SK-N-SH treated with all-trans-retinoic acid at 6 μM for 48 hours (cell line): ENCODE measurements at regions not wholly inside any gene's neighbourhood (a gene's known extent, or its start where the extent isn't known, plus 50 kb on each side); places are given as distances from the start of the nearest gene placed in this dataset.
"Not testable (repeated sequence)": the region's sequence is repeated elsewhere in the genome, so short reads cannot be mapped to it uniquely, and the experiment has no call there.

Experiments
- ATAC-seq: fragments of 200-7000 bp; cut with Tn5 transposase; 3 replicates; pipeline ENCODE4 v1.9.1; 2020; ENCODE audit warnings: mild to moderate bottlenecking, moderate library complexity
- BACH2 ChIP-seq: fragments of 250-450 bp; sonication (Bioruptor Pico); IDR thresholded peaks from 2 replicates; pipeline ENCODE4 v1.9.0; 2021; ENCODE audit warnings: mild to moderate bottlenecking, borderline replicate concordance
- CSDC2 ChIP-seq: fragments of 250-450 bp; sonication (Bioruptor Pico); IDR thresholded peaks from 2 replicates; pipeline ENCODE4 v1.5.0; 2020; ENCODE audit warnings: mild to moderate bottlenecking, moderate library complexity
- CSRNP3 ChIP-seq: fragments of 250-450 bp; sonication (Bioruptor Pico); IDR thresholded peaks from 2 replicates; pipeline ENCODE4 v1.5.1; 2021; ENCODE audit warnings: mild to moderate bottlenecking, moderate library complexity
- GLIS3 ChIP-seq: fragments of 250-450 bp; sonication (Bioruptor Pico); IDR thresholded peaks from 2 replicates; pipeline ENCODE4 v1.5.0; 2020; ENCODE audit warnings: mild to moderate bottlenecking, moderate library complexity
- ISL1 ChIP-seq: fragments of 250-450 bp; sonication (Bioruptor Pico); IDR thresholded peaks from 2 replicates; pipeline ENCODE4 v2.1.2; 2022; ENCODE audit warnings: mild to moderate bottlenecking, moderate library complexity
- OSR1 ChIP-seq: fragments of 250-450 bp; sonication (Bioruptor Pico); IDR thresholded peaks from 2 replicates; pipeline ENCODE4 v1.8.0; 2022; ENCODE audit warnings: moderate library complexity, mild to moderate bottlenecking, inconsistent platforms
- PATZ1 ChIP-seq: fragments of 250-450 bp; sonication (Bioruptor Pico); IDR thresholded peaks from 2 replicates; pipeline ENCODE4 v1.8.0; 2020; ENCODE audit warnings: mild to moderate bottlenecking, moderate library complexity, borderline replicate concordance
- POU6F1 ChIP-seq: fragments of 250-450 bp; sonication (Bioruptor Pico); IDR thresholded peaks from 2 replicates; pipeline ENCODE4 v1.8.0; 2021; ENCODE audit warnings: low read depth, mild to moderate bottlenecking, moderate library complexity, borderline replicate concordance
- RARB ChIP-seq: fragments of 250-450 bp; sonication (Bioruptor Pico); IDR thresholded peaks from 2 replicates; pipeline ENCODE4 v1.8.0; 2021; ENCODE audit warnings: mild to moderate bottlenecking, moderate library complexity
- SNAI2 ChIP-seq: fragments of 250-450 bp; sonication (Bioruptor Pico); IDR thresholded peaks from 2 replicates; pipeline ENCODE4 v1.5.0; 2020; ENCODE audit warnings: mild to moderate bottlenecking, moderate library complexity
- TCF4 ChIP-seq: fragments of 250-450 bp; sonication (Bioruptor Pico); IDR thresholded peaks from 2 replicates; pipeline ENCODE4 v1.8.0; 2021; ENCODE audit warnings: mild to moderate bottlenecking, moderate library complexity, borderline replicate concordance
- TOX ChIP-seq: fragments of 250-450 bp; sonication (Bioruptor Pico); IDR thresholded peaks from 2 replicates; pipeline ENCODE4 v1.8.0; 2021; ENCODE audit warnings: mild to moderate bottlenecking, moderate library complexity, borderline replicate concordance
- TSHZ2 ChIP-seq: fragments of 250-450 bp; sonication (Bioruptor Pico); IDR thresholded peaks from 2 replicates; pipeline ENCODE4 v1.5.0; 2020; ENCODE audit warnings: mild to moderate bottlenecking, moderate library complexity
- ZC3H10 ChIP-seq: fragments of 250-450 bp; sonication (Bioruptor Pico); IDR thresholded peaks from 2 replicates; pipeline ENCODE4 v1.5.1; 2021; ENCODE audit warnings: mild to moderate bottlenecking, moderate library complexity
- ZFP3 ChIP-seq: fragments of 250-450 bp; sonication (Bioruptor Pico); IDR thresholded peaks from 2 replicates; pipeline ENCODE4 v1.5.0; 2020; ENCODE audit warnings: mild to moderate bottlenecking, moderate library complexity
- ZFP30 ChIP-seq: fragments of 450-650 bp; formaldehyde crosslinking; IDR thresholded peaks from 2 replicates; pipeline ENCODE4 v1.5.0; 2022; ENCODE audit warnings: mild to moderate bottlenecking, moderate library complexity
- ZNF565 ChIP-seq: fragments of 450-650 bp; formaldehyde crosslinking; conservative IDR thresholded peaks from 2 replicates; pipeline ENCODE4 v1.5.0; 2020; ENCODE audit warnings: low read depth, mild to moderate bottlenecking, moderate library complexity
- ZNF8 ChIP-seq: fragments of 450-650 bp; formaldehyde crosslinking; IDR thresholded peaks from 2 replicates; pipeline ENCODE4 v1.5.0; 2020; ENCODE audit warnings: mild to moderate bottlenecking, moderate library complexity

- TF ChIP-seq PATZ1 (CRISPR knock-in tag) = no peak
- TF ChIP-seq, all 23 proteins: peak for 0
Measured at GRCh38 chr6:112603726-112604125, 256.6 kb downstream of the RFPL4B start (continued).

GRCh38 chr6:112606656-112607435, 259.7 kb downstream of the RFPL4B start:
- ATAC-seq = no peak
- TF ChIP-seq ZNF8 (CRISPR knock-in tag) = no peak
- no peak for TF ChIP-seq OSR1 (CRISPR knock-in tag)
- no peak for TF ChIP-seq GLIS3 (CRISPR knock-in tag)
- TF ChIP-seq TCF4 (CRISPR knock-in tag) = no peak
- no peak for TF ChIP-seq BACH2 (CRISPR knock-in tag)
- no peak for TF ChIP-seq CSDC2 (CRISPR knock-in tag)

- ATAC-seq = not testable (repeated sequence)
Measured at GRCh38 chr6:112608925-112609324, 261.8 kb downstream of the RFPL4B start.

- TF ChIP-seq ZC3H10 (CRISPR knock-in tag) (no peak), CSRNP3 (no peak), ISL1 (no peak), POU6F1 (CRISPR knock-in tag) (no peak), CSDC2 (CRISPR knock-in tag) (no peak), GLIS3 (CRISPR knock-in tag) (no peak), TSHZ2 (CRISPR knock-in tag) (no peak), SNAI2 (no peak), TCF4 (CRISPR knock-in tag) (no peak), RARB (CRISPR knock-in tag) (no peak), ZNF565 (no peak), OSR1 (CRISPR knock-in tag) (no peak), ZFP30 (CRISPR knock-in tag) (no peak), ZFP3 (CRISPR knock-in tag) (no peak), BACH2 (CRISPR knock-in tag) (no peak), PATZ1 (CRISPR knock-in tag) (no peak), TOX (CRISPR knock-in tag) (no peak)
- ATAC-seq = no peak
Measured at GRCh38 chr6:112613410-112613809, 266.3 kb downstream of the RFPL4B start.
